ENCODE measurements at regions not wholly inside any gene's neighbourhood (a gene's known extent, or its start where the extent isn't known, plus 50 kb on each side); places are given as distances from the start of the nearest gene placed in this dataset.

- no peak overlapping the region for H3K4me3 ChIP-seq (ENCODE audit: low read length)
- no peak for TF ChIP-seq CTCF (conservative IDR thresholded peaks at IDR 0.05; ENCODE audit: low read depth, low read length)
- no peak for DNase-seq (ENCODE audit: low read depth)
These were observed 51.9 kb upstream of the ADAD1 start for GRCh38 chr4:122326908-122327307.

GRCh38 chr4:122328893-122329292, 49.9 kb upstream of the ADAD1 start:
- H3K4me3 ChIP-seq (ENCODE audit: low read length): no peak overlapping the region
- TF ChIP-seq CTCF (conservative IDR thresholded peaks at IDR 0.05; ENCODE audit: low read depth, low read length): no peak
- DNase-seq (ENCODE audit: low read depth): no peak
